SK-N-SH (cell line): ENCODE measurements at regions not wholly inside any gene's neighbourhood (a gene's known extent, or its start where the extent isn't known, plus 50 kb on each side); places are given as distances from the start of the nearest gene placed in this dataset.

Experiments used
- CTCF ChIA-PET: fragments of 300-600, 350-600 bp; formaldehyde crosslinking; extraction: SDS; loops from one replicate; lab custom pipeline; 2021; lab: Yijun Ruan, JAX
- POLR2A ChIA-PET: fragments of 350-600 bp; sonication (Branson Sonifier 250); formaldehyde crosslinking; extraction: SDS; loops from one replicate; lab custom pipeline; 2020; ENCODE audit warnings: antibody characterized with exemption, inconsistent platforms; lab: Yijun Ruan, JAX
- DNase-seq: peaks from one replicate; pipeline ENCODE4 v3.0.0; 2012
- H2AFZ ChIP-seq: fragments of 200-600 bp; sonication (generic); 2 replicates; pipeline ENCODE4 v1.8.1; 2016; ENCODE audit warnings: antibody characterized with exemption, mild to moderate bottlenecking, low read depth
- H3F3A ChIP-seq: fragments of 200-600 bp; sonication (generic); replicated peaks from 2 replicates; pipeline ENCODE3; 2016; ENCODE audit warnings: antibody characterized with exemption, mild to moderate bottlenecking; ENCODE audit not compliant: insufficient read depth
- H3K27ac ChIP-seq, 2 experiments: fragments of 200-500 bp in 1 of 2; fragments of 200-600 bp in 1 of 2; sonication (Bioruptor generic) in 1 of 2; sonication (generic), shearing (Covaris generic) in 1 of 2; 2 replicates each; pipeline versions ENCODE4 v1.5.1 to v1.6.1; 2014 to 2016; ENCODE audit warnings: low read depth in 2 of 2, inconsistent platforms in 1 of 2, low read length in 1 of 2, mild to moderate bottlenecking in 1 of 2, mixed read lengths in 1 of 2
- H3K27me3 ChIP-seq: fragments of 200-600 bp; sonication (generic), shearing (Covaris generic); 2 replicates; pipeline ENCODE4 v1.6.1; 2016; ENCODE audit warnings: mixed run types; ENCODE audit not compliant: insufficient read depth
- H3K36me3 ChIP-seq, 2 experiments: fragments of 200-500 bp in 1 of 2; fragments of 200-600 bp in 1 of 2; sonication (Bioruptor generic) in 1 of 2; sonication (generic) in 1 of 2; replicated peaks in 1 of 2; 2 replicates each; pipeline versions ENCODE3 to v1.5.1; 2014 to 2016; ENCODE audit warnings: low read length in 1 of 2, mild to moderate bottlenecking in 1 of 2; ENCODE audit not compliant: insufficient read depth in 2 of 2, control insufficient read depth in 1 of 2
- H3K4me1 ChIP-seq, 2 experiments: fragments of 200-500 bp in 1 of 2; fragments of 200-600 bp in 1 of 2; sonication (Bioruptor generic) in 1 of 2; sonication (generic), shearing (Covaris generic) in 1 of 2; 2 replicates each; pipeline versions ENCODE4 v1.5.1 to v1.6.1; 2014 to 2016; ENCODE audit warnings: low read depth in 1 of 2, low read length in 1 of 2, mixed run types in 1 of 2; ENCODE audit not compliant: insufficient read depth in 2 of 2, control insufficient read depth in 1 of 2
- H3K4me2 ChIP-seq: fragments of 200-600 bp; sonication (generic), shearing (Covaris generic); 2 replicates; pipeline ENCODE4 v1.6.1; 2017; ENCODE audit warnings: mixed run types
- H3K4me3 ChIP-seq, 2 experiments: fragments of 200-500 bp in 1 of 2; fragments of 200-600 bp in 1 of 2; sonication (Bioruptor generic) in 1 of 2; sonication (generic), shearing (Covaris generic) in 1 of 2; 2 replicates each; pipeline versions ENCODE4 v1.5.1 to v1.8.1; 2014 to 2016; ENCODE audit warnings: low read depth in 2 of 2, inconsistent platforms in 1 of 2, low read length in 1 of 2, mild to moderate bottlenecking in 1 of 2, mixed read lengths in 1 of 2, moderate library complexity in 1 of 2
- H3K79me2 ChIP-seq: fragments of 200-600 bp; sonication (generic); 2 replicates; pipeline ENCODE4 v1.8.1; 2017; ENCODE audit warnings: mild to moderate bottlenecking; ENCODE audit not compliant: insufficient read depth
- H3K9ac ChIP-seq: fragments of 200-600 bp; sonication (generic); 2 replicates; pipeline ENCODE4 v1.6.1; 2017; ENCODE audit warnings: mixed run types
- H3K9me2 ChIP-seq: fragments of 200-600 bp; sonication (generic); 2 replicates; pipeline ENCODE4 v1.6.1; 2017; ENCODE audit warnings: mixed run types
- H3K9me3 ChIP-seq: fragments of 200-600 bp; sonication (generic); 2 replicates; pipeline ENCODE4 v1.6.1; 2017; ENCODE audit warnings: mixed run types, mild to moderate bottlenecking, moderate library complexity
- H4K20me1 ChIP-seq: fragments of 200-600 bp; sonication (generic); 2 replicates; pipeline ENCODE4 v1.6.1; 2017; ENCODE audit warnings: mild to moderate bottlenecking, mixed run types; ENCODE audit not compliant: insufficient read depth
- EP300 ChIP-seq, 2 experiments: IDR thresholded peaks; 2 replicates each; pipeline versions ENCODE4 v1.4.0 to v1.6.1; 2012; ENCODE audit warnings: borderline replicate concordance in 1 of 2, low read depth in 1 of 2, low read length in 1 of 2
- EZH2phosphoT487 ChIP-seq: fragments of 200-600 bp; sonication (generic); IDR thresholded peaks from 2 replicates; pipeline ENCODE4 v1.6.1; 2017; ENCODE audit warnings: low read depth, mixed run types, mild to moderate bottlenecking, antibody characterized with exemption, moderate library complexity, borderline replicate concordance
- FOSL2 ChIP-seq: IDR thresholded peaks from 2 replicates; pipeline ENCODE4 v1.4.0; 2012; ENCODE audit warnings: low read depth, mild to moderate bottlenecking, moderate library complexity, borderline replicate concordance
- FOXJ3 ChIP-seq: sonication (generic); formaldehyde crosslinking; IDR thresholded peaks from 2 replicates; pipeline ENCODE4 v1.5.1; 2020; ENCODE audit warnings: mild to moderate bottlenecking, missing genetic modification reagents
- FOXM1 ChIP-seq: IDR thresholded peaks from 2 replicates; pipeline ENCODE4 v1.4.0; 2012; ENCODE audit warnings: low read depth, mild to moderate bottlenecking
- GABPA ChIP-seq: IDR thresholded peaks from 2 replicates; pipeline ENCODE4 v1.4.0; 2012; ENCODE audit warnings: low read depth, mild to moderate bottlenecking
- JUND ChIP-seq: IDR thresholded peaks from 2 replicates; pipeline ENCODE4 v1.4.0; 2012
- MEF2A ChIP-seq: IDR thresholded peaks from 2 replicates; pipeline ENCODE4 v1.4.0; 2012; ENCODE audit warnings: low read depth, borderline replicate concordance
- MXI1 ChIP-seq: IDR thresholded peaks from 2 replicates; pipeline ENCODE4 v1.6.1; 2012; ENCODE audit warnings: mild to moderate bottlenecking, low read depth, low read length, improper control_type of control experiment
- NFIC ChIP-seq: IDR thresholded peaks from 2 replicates; pipeline ENCODE4 v1.4.0; 2012; ENCODE audit warnings: borderline replicate concordance
- RAD21 ChIP-seq: IDR thresholded peaks from 2 replicates; pipeline ENCODE4 v1.6.1; 2012; ENCODE audit warnings: mild to moderate bottlenecking, low read length
- RCOR1 ChIP-seq: fragments of 150-350 bp; IDR thresholded peaks from 2 replicates; pipeline ENCODE4 v1.6.1; 2017; ENCODE audit warnings: antibody characterized with exemption, low read length
- RFX5 ChIP-seq: IDR thresholded peaks from 2 replicates; pipeline ENCODE4 v1.6.1; 2012; ENCODE audit warnings: mild to moderate bottlenecking, improper control_type of control experiment, low read length
- RXRA ChIP-seq: IDR thresholded peaks from 2 replicates; pipeline ENCODE4 v1.4.0; 2012; ENCODE audit warnings: low read depth, mild to moderate bottlenecking, borderline replicate concordance
- SMC3 ChIP-seq: IDR thresholded peaks from 2 replicates; pipeline ENCODE4 v1.6.1; 2012; ENCODE audit warnings: low read depth, low read length, improper control_type of control experiment
- YY1 ChIP-seq: IDR thresholded peaks from 2 replicates; pipeline ENCODE4 v1.4.0; 2012; ENCODE audit warnings: low read depth, mild to moderate bottlenecking
- WGBS: methylation state at CpG from one replicate; pipeline ENCODE4 v1.1.6; 2017; ENCODE audit warnings: low lambda C conversion rate; 5-methylcytosine and 5-hydroxymethylcytosine counted together
- TF ChIP-seq, protein P1 (sequence below): fragments of 200-600 bp; sonication (generic); IDR thresholded peaks from 2 replicates; pipeline ENCODE4 v1.6.1; 2017; ENCODE audit warnings: antibody characterized with exemption, mild to moderate bottlenecking, moderate library complexity
- TF ChIP-seq, protein P2 (sequence below): IDR thresholded peaks from 2 replicates; pipeline ENCODE4 v1.4.0; 2012; ENCODE audit warnings: low read depth, borderline replicate concordance
- TF ChIP-seq, protein P3 (sequence below): IDR thresholded peaks from 2 replicates; pipeline ENCODE4 v1.4.0; 2012; ENCODE audit warnings: low read depth

DNA sequence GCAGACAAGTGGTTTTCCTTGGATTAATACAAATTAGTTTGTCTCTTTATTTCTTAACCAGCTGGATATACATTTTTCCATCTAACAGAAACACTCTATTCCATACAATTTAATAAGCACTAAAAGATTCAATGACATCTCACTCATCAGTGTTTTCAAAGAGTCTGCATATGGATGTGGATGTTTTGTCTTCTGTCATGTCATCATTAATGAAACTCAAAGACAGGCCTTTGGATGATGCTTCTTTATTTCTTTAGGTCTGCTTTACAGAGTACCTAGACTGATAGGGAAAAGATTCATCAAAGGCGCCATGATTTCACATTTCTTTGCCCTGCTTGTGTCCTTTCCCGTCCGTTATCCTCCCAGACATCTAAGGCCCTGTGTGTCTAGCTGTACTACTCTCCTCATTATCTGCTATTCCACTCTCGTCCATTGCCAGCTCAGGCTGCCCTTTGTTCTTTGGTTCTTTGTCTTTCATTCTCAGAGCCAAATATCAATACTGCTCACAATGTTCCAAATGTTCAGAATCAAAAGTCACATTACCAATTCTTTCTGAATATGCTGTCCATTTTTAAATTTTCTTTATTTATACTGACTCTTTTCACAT, 232.3 kb upstream of the CHAC2 start:
- H3K4me1 ChIP-seq, result no peaks in the 10 kb centered on the region
- H3K9ac ChIP-seq, result no peak overlapping the region
- no peak for TF ChIP-seq FOXJ3 (CRISPR knock-in tag)
- TF ChIP-seq FOXM1, result no peak
- no peak for TF ChIP-seq RCOR1
- no peak for TF ChIP-seq JUND
- TF ChIP-seq GABPA, result no peak
- TF ChIP-seq EZH2phosphoT487, result no peak
- no peak for TF ChIP-seq FOSL2
- TF ChIP-seq SMC3, result no peak
- TF ChIP-seq, protein P1, sequence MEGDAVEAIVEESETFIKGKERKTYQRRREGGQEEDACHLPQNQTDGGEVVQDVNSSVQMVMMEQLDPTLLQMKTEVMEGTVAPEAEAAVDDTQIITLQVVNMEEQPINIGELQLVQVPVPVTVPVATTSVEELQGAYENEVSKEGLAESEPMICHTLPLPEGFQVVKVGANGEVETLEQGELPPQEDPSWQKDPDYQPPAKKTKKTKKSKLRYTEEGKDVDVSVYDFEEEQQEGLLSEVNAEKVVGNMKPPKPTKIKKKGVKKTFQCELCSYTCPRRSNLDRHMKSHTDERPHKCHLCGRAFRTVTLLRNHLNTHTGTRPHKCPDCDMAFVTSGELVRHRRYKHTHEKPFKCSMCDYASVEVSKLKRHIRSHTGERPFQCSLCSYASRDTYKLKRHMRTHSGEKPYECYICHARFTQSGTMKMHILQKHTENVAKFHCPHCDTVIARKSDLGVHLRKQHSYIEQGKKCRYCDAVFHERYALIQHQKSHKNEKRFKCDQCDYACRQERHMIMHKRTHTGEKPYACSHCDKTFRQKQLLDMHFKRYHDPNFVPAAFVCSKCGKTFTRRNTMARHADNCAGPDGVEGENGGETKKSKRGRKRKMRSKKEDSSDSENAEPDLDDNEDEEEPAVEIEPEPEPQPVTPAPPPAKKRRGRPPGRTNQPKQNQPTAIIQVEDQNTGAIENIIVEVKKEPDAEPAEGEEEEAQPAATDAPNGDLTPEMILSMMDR, result no peak
- TF ChIP-seq EP300 (IDR thresholded peaks at IDR 0.05; ENCODE audit: borderline replicate concordance in 1 of 2, low read depth in 1 of 2, low read length in 1 of 2), result no peak
- no peak for TF ChIP-seq MEF2A
- no peak for TF ChIP-seq RAD21
- TF ChIP-seq RFX5, result no peak
- no peak for TF ChIP-seq MXI1
- TF ChIP-seq NFIC, result no peak
- TF ChIP-seq RXRA, result no peak
- TF ChIP-seq, protein P2, sequence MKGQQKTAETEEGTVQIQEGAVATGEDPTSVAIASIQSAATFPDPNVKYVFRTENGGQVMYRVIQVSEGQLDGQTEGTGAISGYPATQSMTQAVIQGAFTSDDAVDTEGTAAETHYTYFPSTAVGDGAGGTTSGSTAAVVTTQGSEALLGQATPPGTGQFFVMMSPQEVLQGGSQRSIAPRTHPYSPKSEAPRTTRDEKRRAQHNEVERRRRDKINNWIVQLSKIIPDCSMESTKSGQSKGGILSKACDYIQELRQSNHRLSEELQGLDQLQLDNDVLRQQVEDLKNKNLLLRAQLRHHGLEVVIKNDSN, result no peak
- TF ChIP-seq YY1, result no peak
- TF ChIP-seq, protein P3, sequence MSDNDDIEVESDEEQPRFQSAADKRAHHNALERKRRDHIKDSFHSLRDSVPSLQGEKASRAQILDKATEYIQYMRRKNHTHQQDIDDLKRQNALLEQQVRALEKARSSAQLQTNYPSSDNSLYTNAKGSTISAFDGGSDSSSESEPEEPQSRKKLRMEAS, result no peak
- H4K20me1 ChIP-seq, result no peaks in the 10 kb centered on the region
- no peaks in the 10 kb centered on the region for H3K36me3 ChIP-seq
- CTCF ChIA-PET, result interaction anchor here (1.4 kb wide), 1 partner anchor 15 kb away, joined by 3 read pairs; no protein-coding TSS in a partner anchor
- H3K9me3 ChIP-seq, result no peaks in the 10 kb centered on the region
- POLR2A ChIA-PET, result no interaction called here
- no peak overlapping the region for H3K27ac ChIP-seq
- DNase-seq, result no peak
- no peak overlapping the region for H3K4me2 ChIP-seq
- H3K27me3 ChIP-seq, result no peaks in the 10 kb centered on the region
- no peak overlapping the region for H2AFZ ChIP-seq
- 18% methylated on average over 4 of the region's 4 CpGs for WGBS
- H3K9me2 ChIP-seq, result no peaks in the 10 kb centered on the region
- H3K79me2 ChIP-seq, result no peaks in the 10 kb centered on the region
- H3K4me3 ChIP-seq, result no peak overlapping the region
- H3F3A ChIP-seq, result no peaks in the 10 kb centered on the region
